ENCODE measurements at regions not wholly inside any gene's neighbourhood (a gene's known extent, or its start where the extent isn't known, plus 50 kb on each side); places are given as distances from the start of the nearest gene placed in this dataset.
A peak's percentile ranks its signal among the peaks of the same experiment; 100 is the strongest.

DNA sequence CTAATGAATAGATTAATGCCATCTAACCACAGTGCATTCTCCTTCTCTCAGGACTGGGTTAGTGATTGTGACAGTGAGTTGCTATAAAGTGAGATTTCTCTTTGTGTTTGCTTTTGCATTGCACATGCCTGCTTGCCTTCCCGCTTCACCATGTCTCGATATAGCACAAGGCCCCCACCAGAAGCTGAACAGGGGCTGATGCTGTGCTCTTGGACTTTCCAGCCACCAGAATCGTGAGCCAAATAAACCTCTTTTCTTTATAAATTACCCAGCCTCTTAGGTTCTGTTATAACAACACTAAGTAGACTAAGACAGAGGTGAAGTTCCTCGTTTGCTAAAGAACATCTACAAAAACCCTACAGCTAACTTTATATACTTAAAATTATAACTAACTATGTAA is 173.0 kb downstream of the KIF26A start:
- Histone ChIP-seq H3K36me3 (ENCODE audit: control insufficient read depth in 1 of 2, insufficient read depth in 2 of 2, low read length in 1 of 2) (no peaks in the 10 kb centered on the region), H3K4me3 (ENCODE audit: low read length in 2 of 2) (no peak overlapping the region), H3K27me3 (ENCODE audit: control insufficient read depth in 1 of 2, insufficient read depth in 2 of 2, low read length in 1 of 2) (no peaks in the 10 kb centered on the region), H3K4me1 (ENCODE audit: control insufficient read depth in 1 of 2, insufficient read depth in 2 of 2, low read length in 2 of 2) (no peaks in the 10 kb centered on the region), H3K9me3 (ENCODE audit: control insufficient read depth, low read length) (no peaks in the 10 kb centered on the region), H3K27ac (ENCODE audit: low read depth in 1 of 2, low read length in 2 of 2) (no peak overlapping the region)
- 72 to 76% methylated on average over 4 of the region's 4 CpGs for WGBS, 2 donors
- ATAC-seq (ENCODE audit: low FRiP score) (no peak), DNase-seq (peak in 1 of 2 donors; percentile 3)
- intact Hi-C loops (cut with DNase I) = no loop called here

DNA sequence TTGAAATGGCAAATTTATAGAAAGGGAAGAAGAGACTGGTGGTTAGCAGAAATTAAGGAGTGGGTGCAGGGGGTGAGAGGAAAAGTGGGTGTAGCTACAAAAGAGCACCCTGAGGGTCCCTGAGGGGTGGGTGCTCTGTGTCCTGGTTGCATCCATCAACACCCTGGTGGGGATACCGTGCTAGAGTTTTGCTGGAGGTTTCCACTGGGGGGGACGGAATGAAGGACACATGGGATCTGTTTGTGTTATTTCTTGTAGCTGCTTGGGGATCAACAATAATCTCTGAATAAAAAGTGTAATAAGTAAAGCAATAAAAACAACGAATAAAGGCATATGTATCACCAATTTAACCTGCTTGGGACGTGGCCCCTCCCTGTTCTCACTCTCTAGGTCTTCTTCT is 175.3 kb downstream of the KIF26A start:
- Histone ChIP-seq H3K27ac (ENCODE audit: low read depth in 1 of 2, low read length in 2 of 2) (no peak overlapping the region), H3K4me3 (ENCODE audit: low read length in 2 of 2) (no peak overlapping the region), H3K36me3 (ENCODE audit: control insufficient read depth in 1 of 2, insufficient read depth in 2 of 2, low read length in 1 of 2) (no peaks in the 10 kb centered on the region), H3K9me3 (ENCODE audit: control insufficient read depth, low read length) (no peaks in the 10 kb centered on the region), H3K27me3 (ENCODE audit: control insufficient read depth in 1 of 2, insufficient read depth in 2 of 2, low read length in 1 of 2) (no peaks in the 10 kb centered on the region), H3K4me1 (ENCODE audit: control insufficient read depth in 1 of 2, insufficient read depth in 2 of 2, low read length in 2 of 2) (no peaks in the 10 kb centered on the region)
- intact Hi-C loops (cut with DNase I) = no loop called here
- no peak for ATAC-seq (ENCODE audit: low FRiP score)
- WGBS, 2 donors = 71 to 80% methylated on average over 4 of the region's 4 CpGs
- peak; percentile 7 to 33 for DNase-seq

DNA sequence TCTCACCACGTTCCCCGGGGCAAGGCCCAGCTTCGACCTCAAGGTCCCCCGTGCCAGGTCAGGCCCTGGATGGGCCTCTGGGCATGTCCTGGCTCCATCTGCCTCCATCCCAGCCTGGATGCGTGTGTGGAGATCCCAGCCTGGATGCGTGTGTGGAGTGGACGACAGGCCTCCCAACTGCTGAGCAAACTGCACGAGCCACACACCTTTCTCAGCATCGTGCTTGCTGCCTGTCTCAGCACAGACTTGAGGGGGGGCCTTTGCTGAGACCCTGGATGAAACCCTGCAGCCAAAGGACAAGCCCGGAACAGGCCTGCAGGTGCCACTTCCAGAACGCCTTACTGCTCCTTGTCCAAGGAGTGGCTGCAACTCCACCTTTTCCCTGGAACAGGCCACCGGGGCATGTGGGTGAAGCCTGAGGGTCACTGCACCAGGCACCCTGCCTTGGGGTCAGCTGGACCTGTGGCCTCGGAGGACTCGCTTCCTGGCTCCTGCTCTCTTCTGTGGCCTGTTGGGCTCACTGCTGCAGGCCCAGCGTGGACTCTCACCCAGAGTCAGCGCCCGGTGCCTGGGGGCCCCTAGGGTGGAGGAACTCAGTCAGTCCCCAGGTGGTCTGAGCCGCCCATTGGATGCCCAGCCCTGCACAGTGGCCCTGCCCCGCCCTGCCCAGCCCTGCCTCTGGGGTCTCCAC is 176.0 kb downstream of the KIF26A start:
- Histone ChIP-seq H3K9me3 (ENCODE audit: control insufficient read depth, low read length) (no peaks in the 10 kb centered on the region), H3K4me3 (ENCODE audit: low read length in 2 of 2) (no peak overlapping the region), H3K36me3 (ENCODE audit: control insufficient read depth in 1 of 2, insufficient read depth in 2 of 2, low read length in 1 of 2) (no peaks in the 10 kb centered on the region), H3K27ac (ENCODE audit: low read depth in 1 of 2, low read length in 2 of 2) (no peak overlapping the region), H3K4me1 (ENCODE audit: control insufficient read depth in 1 of 2, insufficient read depth in 2 of 2, low read length in 2 of 2) (no peaks in the 10 kb centered on the region), H3K27me3 (ENCODE audit: control insufficient read depth in 1 of 2, insufficient read depth in 2 of 2, low read length in 1 of 2) (no peaks in the 10 kb centered on the region)
- intact Hi-C loops (cut with DNase I) = no loop called here
- ATAC-seq (ENCODE audit: low FRiP score) (no peak), DNase-seq (peak; percentile 36 to 70)
- whole genome bisulfite sequencing, 2 donors = 77 to 84% methylated on average over 19 of the region's 19 CpGs

DNA sequence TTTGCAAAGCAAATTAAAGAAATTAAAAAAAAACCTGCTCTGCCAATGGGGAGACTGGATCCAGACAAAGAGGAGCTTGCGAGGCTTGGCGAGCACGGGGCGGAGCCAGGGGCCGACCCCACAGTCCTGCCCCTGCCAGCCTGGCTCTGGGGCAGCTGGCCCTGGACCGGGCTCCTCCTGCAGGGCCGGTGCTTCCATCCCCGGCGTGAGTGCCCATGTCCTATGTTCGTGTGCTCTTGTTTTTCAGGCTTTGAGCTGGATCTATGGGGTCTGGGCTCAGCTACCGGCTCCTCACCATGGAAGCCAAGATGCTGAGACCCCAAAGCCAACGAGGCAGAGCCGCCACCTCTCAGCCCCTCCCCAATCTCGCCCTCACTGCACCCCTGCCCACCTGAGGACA is 176.8 kb downstream of the KIF26A start:
- no peaks in the 10 kb centered on the region for H3K4me1 ChIP-seq (ENCODE audit: control insufficient read depth in 1 of 2, insufficient read depth in 2 of 2, low read length in 2 of 2)
- no peaks in the 10 kb centered on the region for H3K36me3 ChIP-seq (ENCODE audit: control insufficient read depth in 1 of 2, insufficient read depth in 2 of 2, low read length in 1 of 2)
- no peaks in the 10 kb centered on the region for H3K9me3 ChIP-seq (ENCODE audit: control insufficient read depth, low read length)
- no peaks in the 10 kb centered on the region for H3K27me3 ChIP-seq (ENCODE audit: control insufficient read depth in 1 of 2, insufficient read depth in 2 of 2, low read length in 1 of 2)
- no peak for ATAC-seq (ENCODE audit: low FRiP score)
- H3K27ac ChIP-seq (ENCODE audit: low read depth in 1 of 2, low read length in 2 of 2) = no peak overlapping the region
- peak in 1 of 2 donors; percentile 23 for DNase-seq
- WGBS, 2 donors = 79 to 80% methylated on average over 14 of the region's 14 CpGs
- intact Hi-C loops (cut with DNase I) = no loop called here
- no peak overlapping the region for H3K4me3 ChIP-seq (ENCODE audit: low read length in 2 of 2)

DNA sequence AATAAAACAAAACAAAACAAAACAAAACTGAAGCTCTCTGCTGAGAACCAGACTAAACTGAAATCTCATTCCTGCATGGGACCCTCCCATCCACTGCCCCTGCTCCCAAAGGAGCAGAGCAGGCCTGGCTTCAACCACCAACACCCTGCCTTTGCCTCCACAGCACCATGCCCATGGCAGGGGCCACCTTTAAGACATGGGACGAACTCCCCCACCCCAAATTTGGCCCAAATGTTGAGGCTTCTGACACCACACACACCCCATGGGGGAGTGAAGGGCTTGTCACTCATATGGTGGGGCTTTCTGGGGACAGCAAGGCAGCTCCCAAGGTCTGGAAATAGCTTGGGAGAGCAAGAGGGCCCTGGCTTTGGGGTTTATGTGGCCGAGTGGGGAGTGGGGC is 177.2 kb downstream of the KIF26A start:
- intact Hi-C loops (cut with DNase I) = no loop called here
- H3K36me3 ChIP-seq (ENCODE audit: control insufficient read depth in 1 of 2, insufficient read depth in 2 of 2, low read length in 1 of 2) = no peaks in the 10 kb centered on the region
- ATAC-seq (ENCODE audit: low FRiP score) (no peak), DNase-seq (peak in 1 of 2 donors; percentile 12)
- no peak overlapping the region for H3K4me3 ChIP-seq (ENCODE audit: low read length in 2 of 2)
- H3K27me3 ChIP-seq (ENCODE audit: control insufficient read depth in 1 of 2, insufficient read depth in 2 of 2, low read length in 1 of 2) = no peaks in the 10 kb centered on the region
- H3K9me3 ChIP-seq (ENCODE audit: control insufficient read depth, low read length) = no peaks in the 10 kb centered on the region
- no peaks in the 10 kb centered on the region for H3K4me1 ChIP-seq (ENCODE audit: control insufficient read depth in 1 of 2, insufficient read depth in 2 of 2, low read length in 2 of 2)
- H3K27ac ChIP-seq (ENCODE audit: low read depth in 1 of 2, low read length in 2 of 2) = no peak overlapping the region
- 87 to 92% methylated on average over 2 of the region's 2 CpGs for WGBS, 2 donors

DNA sequence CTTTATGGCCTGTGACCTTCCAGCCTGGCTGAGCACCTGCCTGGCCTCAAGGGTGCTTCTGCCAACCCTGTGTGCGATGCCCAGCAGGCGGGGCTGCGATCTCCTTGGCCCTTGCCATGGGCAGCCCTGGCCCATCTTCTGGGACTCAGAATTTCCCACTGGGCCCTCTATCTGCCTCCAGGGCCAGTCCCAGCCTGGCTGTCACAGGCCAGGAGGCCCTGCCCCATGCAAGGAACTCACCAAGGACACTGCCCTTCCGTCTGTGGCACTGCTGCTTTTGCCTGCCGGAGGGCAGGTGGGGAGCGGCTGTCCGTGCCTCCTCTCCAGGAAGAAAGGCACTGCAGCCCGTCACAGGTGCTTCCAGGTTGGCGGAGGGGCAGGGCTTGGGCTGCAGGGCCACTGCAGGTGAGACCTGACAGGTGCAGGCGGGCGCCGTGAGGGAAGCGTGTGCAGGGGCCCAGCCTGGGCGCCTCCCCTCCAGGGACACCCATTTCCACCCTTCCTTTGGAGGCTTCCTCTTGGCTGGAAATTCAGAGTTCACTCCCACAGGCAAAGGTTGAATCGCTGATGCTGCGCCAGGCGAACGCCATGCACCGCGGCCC is 177.8 kb downstream of the KIF26A start:
- no peak overlapping the region for H3K27ac ChIP-seq (ENCODE audit: low read depth in 1 of 2, low read length in 2 of 2)
- H3K4me1 ChIP-seq (ENCODE audit: control insufficient read depth in 1 of 2, insufficient read depth in 2 of 2, low read length in 2 of 2) = no peaks in the 10 kb centered on the region
- no peaks in the 10 kb centered on the region for H3K9me3 ChIP-seq (ENCODE audit: control insufficient read depth, low read length)
- DNase-seq = peak in 1 of 2 donors; percentile 54
- intact Hi-C loops (cut with DNase I) = no loop called here
- no peak overlapping the region for H3K4me3 ChIP-seq (ENCODE audit: low read length in 2 of 2)
- 94 to 96% methylated on average over 20 of the region's 20 CpGs for WGBS, 2 donors
- no peak for ATAC-seq (ENCODE audit: low FRiP score)
- H3K27me3 ChIP-seq (ENCODE audit: control insufficient read depth in 1 of 2, insufficient read depth in 2 of 2, low read length in 1 of 2) = no peaks in the 10 kb centered on the region
- H3K36me3 ChIP-seq (ENCODE audit: control insufficient read depth in 1 of 2, insufficient read depth in 2 of 2, low read length in 1 of 2) = no peaks in the 10 kb centered on the region

DNA sequence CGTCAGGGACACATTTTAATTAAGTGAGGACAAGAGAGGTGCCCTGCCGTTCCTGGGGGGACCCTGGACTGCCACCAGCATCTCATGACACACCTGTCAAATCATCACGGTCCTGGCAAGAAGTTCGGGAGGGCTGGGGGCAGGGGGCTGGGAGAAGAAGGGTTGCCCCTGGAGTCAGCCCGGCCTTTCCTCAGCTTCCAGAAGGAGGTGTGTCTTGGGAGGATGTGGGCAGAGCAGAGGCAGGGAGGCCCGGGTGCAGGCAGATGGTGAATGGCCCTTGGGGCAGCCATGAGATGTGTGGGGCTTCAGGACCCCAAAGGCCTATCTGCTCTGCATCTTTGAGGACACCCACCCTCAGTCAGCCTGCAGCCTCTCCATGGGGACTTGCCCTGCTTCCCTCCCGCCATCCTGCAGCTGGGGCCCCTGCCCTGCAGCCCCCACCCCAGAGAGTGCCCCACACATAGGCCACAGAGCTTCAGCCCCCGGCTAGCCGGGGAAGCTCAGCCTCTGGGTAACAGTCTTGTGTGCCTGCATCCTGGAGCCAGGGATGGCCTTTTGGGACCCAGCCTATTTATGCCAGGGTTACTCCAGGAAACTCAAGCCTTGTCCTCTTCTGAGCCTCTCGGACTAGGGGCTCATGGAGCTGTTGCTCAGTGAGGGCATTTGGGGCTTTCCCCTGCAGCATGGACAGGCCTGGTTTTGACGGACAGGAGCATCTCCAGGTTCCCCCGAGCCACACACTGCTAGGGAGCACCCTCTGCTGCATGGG is 178.5 kb downstream of the KIF26A start:
- 79 to 80% methylated on average over 12 of the region's 12 CpGs for WGBS, 2 donors
- ATAC-seq (ENCODE audit: low FRiP score) (no peak), DNase-seq (peak in 1 of 2 donors; percentile 58)

DNA sequence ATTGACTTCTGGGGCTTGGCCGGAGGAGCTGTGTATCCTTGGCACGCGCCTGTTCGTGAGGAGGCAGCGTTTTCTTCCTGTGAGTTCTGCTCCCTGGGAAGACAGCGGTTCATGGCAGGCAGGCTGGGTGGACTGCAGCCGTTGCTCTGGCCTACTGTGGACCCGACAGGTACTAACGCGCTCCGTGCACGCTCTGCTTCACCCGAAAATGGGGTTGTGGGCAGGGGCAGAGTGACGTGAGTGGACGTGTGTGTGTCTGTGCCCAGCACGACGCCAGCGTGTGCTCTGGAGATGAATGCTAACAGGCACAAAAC is 179.1 kb downstream of the KIF26A start:
- no peak for ATAC-seq (ENCODE audit: low FRiP score)
- no peaks in the 10 kb centered on the region for H3K9me3 ChIP-seq (ENCODE audit: control insufficient read depth, low read length)
- intact Hi-C loops (cut with DNase I) = no loop called here
- WGBS, 2 donors = 87% methylated on average over 18 of the region's 18 CpGs
- no peaks in the 10 kb centered on the region for H3K27me3 ChIP-seq (ENCODE audit: control insufficient read depth in 1 of 2, insufficient read depth in 2 of 2, low read length in 1 of 2)
- no peak overlapping the region for H3K4me3 ChIP-seq (ENCODE audit: low read length in 2 of 2)
- DNase-seq = no peak
- H3K36me3 ChIP-seq (ENCODE audit: control insufficient read depth in 1 of 2, insufficient read depth in 2 of 2, low read length in 1 of 2) = no peaks in the 10 kb centered on the region
- no peak overlapping the region for H3K27ac ChIP-seq (ENCODE audit: low read depth in 1 of 2, low read length in 2 of 2)
- H3K4me1 ChIP-seq (ENCODE audit: control insufficient read depth in 1 of 2, insufficient read depth in 2 of 2, low read length in 2 of 2) = no peaks in the 10 kb centered on the region

More for the DNA sequence above, 178.5 kb downstream of the KIF26A start:
- intact Hi-C loops (cut with DNase I) = no loop called here
- Histone ChIP-seq H3K36me3 (ENCODE audit: control insufficient read depth in 1 of 2, insufficient read depth in 2 of 2, low read length in 1 of 2) (no peaks in the 10 kb centered on the region), H3K4me1 (ENCODE audit: control insufficient read depth in 1 of 2, insufficient read depth in 2 of 2, low read length in 2 of 2) (no peaks in the 10 kb centered on the region), H3K27ac (ENCODE audit: low read depth in 1 of 2, low read length in 2 of 2) (no peak overlapping the region), H3K4me3 (ENCODE audit: low read length in 2 of 2) (no peak overlapping the region), H3K27me3 (ENCODE audit: control insufficient read depth in 1 of 2, insufficient read depth in 2 of 2, low read length in 1 of 2) (no peaks in the 10 kb centered on the region), H3K9me3 (ENCODE audit: control insufficient read depth, low read length) (no peaks in the 10 kb centered on the region)
